Mesothelial cell of epicardium (in vitro differentiated cells): ENCODE measurements at regions not wholly inside any gene's neighbourhood (a gene's known extent, or its start where the extent isn't known, plus 50 kb on each side); places are given as distances from the start of the nearest gene placed in this dataset.

Experiments used
- DNase-seq, 2 experiments: peaks; one replicate each; pipeline ENCODE4 v3.0.0; 2021; ENCODE audit warnings: low spot score in 2 of 2; ENCODE audit not compliant: unreplicated experiment in 2 of 2
- H3K27ac Mint-ChIP-seq: 2 replicates; pipeline ENCODE4 v1.8.0; 2021; ENCODE audit warnings: mixed read lengths
- H3K27me3 Mint-ChIP-seq: 2 replicates; pipeline ENCODE4 v1.8.0; 2021; ENCODE audit warnings: low read depth, mixed read lengths
- H3K36me3 Mint-ChIP-seq: 2 replicates; pipeline ENCODE4 v1.8.0; 2021; ENCODE audit warnings: mixed read lengths
- H3K4me1 Mint-ChIP-seq: 2 replicates; pipeline ENCODE4 v1.8.0; 2021; ENCODE audit warnings: mixed read lengths
- H3K4me3 Mint-ChIP-seq: 2 replicates; pipeline ENCODE4 v1.8.0; 2021; ENCODE audit warnings: mild to moderate bottlenecking, moderate library complexity, mixed read lengths
- H3K9me3 Mint-ChIP-seq: 2 replicates; pipeline ENCODE4 v1.8.0; 2021; ENCODE audit warnings: mixed read lengths
- TF ChIP-seq, protein P1 (sequence below): fragments of 200-600 bp; sonication (generic); IDR thresholded peaks from one replicate; pipeline ENCODE4 v1.5.0; 2021; ENCODE audit warnings: antibody characterized with exemption; ENCODE audit not compliant: unreplicated experiment

DNA sequence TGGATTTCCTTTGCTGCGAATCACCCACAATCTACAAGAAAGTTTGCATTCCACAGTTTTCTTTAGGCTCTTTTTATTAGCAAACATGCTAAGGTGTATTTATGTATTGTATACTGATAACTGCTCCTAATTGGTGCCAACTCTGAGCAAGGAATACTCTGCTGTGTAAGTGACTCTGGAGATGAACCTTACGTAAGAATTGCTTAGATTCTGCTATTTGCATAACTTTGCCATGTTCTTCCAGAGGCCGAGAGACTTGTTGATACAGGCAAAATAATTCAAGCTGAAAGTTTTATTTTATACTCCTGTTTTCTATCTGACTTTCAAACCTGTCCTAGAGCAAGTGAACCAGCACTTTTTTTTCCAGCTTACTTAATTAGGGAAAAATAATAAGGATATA lies 461.3 kb downstream of the GJA1 start:
- peaks cover 4% of the 10 kb centered on the region for H3K9me3 Mint-ChIP-seq
- TF ChIP-seq, protein P1, sequence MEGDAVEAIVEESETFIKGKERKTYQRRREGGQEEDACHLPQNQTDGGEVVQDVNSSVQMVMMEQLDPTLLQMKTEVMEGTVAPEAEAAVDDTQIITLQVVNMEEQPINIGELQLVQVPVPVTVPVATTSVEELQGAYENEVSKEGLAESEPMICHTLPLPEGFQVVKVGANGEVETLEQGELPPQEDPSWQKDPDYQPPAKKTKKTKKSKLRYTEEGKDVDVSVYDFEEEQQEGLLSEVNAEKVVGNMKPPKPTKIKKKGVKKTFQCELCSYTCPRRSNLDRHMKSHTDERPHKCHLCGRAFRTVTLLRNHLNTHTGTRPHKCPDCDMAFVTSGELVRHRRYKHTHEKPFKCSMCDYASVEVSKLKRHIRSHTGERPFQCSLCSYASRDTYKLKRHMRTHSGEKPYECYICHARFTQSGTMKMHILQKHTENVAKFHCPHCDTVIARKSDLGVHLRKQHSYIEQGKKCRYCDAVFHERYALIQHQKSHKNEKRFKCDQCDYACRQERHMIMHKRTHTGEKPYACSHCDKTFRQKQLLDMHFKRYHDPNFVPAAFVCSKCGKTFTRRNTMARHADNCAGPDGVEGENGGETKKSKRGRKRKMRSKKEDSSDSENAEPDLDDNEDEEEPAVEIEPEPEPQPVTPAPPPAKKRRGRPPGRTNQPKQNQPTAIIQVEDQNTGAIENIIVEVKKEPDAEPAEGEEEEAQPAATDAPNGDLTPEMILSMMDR: no peak
- no peak for DNase-seq
- H3K27ac Mint-ChIP-seq: peak overlapping the region; percentile 50
- no peak overlapping the region for H3K4me3 Mint-ChIP-seq
- H3K4me1 Mint-ChIP-seq: peaks cover 20% of the 10 kb centered on the region
- no peaks in the 10 kb centered on the region for H3K36me3 Mint-ChIP-seq
- no peaks in the 10 kb centered on the region for H3K27me3 Mint-ChIP-seq

- Mint-ChIP-seq H3K27ac (peak overlapping the region; percentile 13), H3K4me1 (peaks cover 20% of the 10 kb centered on the region), H3K9me3 (peaks cover 4% of the 10 kb centered on the region), H3K36me3 (no peaks in the 10 kb centered on the region), H3K27me3 (no peaks in the 10 kb centered on the region), H3K4me3 (no peak overlapping the region)
- TF ChIP-seq, protein P1: no peak
- DNase-seq: no peak
Observed at GRCh38 chr6:121897337-121897760, 461.9 kb downstream of the GJA1 start.

- Mint-ChIP-seq H3K27me3 (no peaks in the 10 kb centered on the region), H3K4me1 (peaks cover 13% of the 10 kb centered on the region), H3K9me3 (peaks cover 3% of the 10 kb centered on the region), H3K4me3 (no peak overlapping the region), H3K36me3 (no peaks in the 10 kb centered on the region), H3K27ac (no peak overlapping the region)
- no peak for DNase-seq
- TF ChIP-seq, protein P1: no peak
Observed at GRCh38 chr6:121901432-121901831, 466.0 kb downstream of the GJA1 start.

DNA sequence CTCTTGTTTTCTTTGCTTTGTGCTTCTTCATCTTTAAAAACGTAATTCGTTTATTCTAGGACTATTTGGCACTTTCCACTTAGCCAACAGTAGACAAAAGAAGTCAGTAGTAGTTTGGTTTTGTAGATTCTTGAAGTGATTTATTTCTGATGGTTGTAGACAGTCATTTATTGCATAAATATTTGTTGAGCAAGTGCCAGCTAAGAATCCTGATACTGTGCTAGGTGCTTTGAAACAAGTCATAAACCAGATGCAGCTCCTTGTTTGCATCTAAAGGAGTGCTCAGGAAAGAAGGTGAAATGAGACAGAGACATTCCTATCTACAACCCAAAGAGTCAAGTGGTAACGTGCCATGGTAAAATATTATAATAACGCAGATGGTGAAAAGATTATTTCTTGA lies 469.1 kb downstream of the GJA1 start:
- peaks cover 5% of the 10 kb centered on the region for H3K36me3 Mint-ChIP-seq
- H3K4me1 Mint-ChIP-seq: peaks cover 3% of the 10 kb centered on the region
- no peak for DNase-seq
- no peaks in the 10 kb centered on the region for H3K27me3 Mint-ChIP-seq
- TF ChIP-seq, protein P1: no peak
- no peak overlapping the region for H3K4me3 Mint-ChIP-seq
- H3K9me3 Mint-ChIP-seq: peaks cover 28% of the 10 kb centered on the region
- no peak overlapping the region for H3K27ac Mint-ChIP-seq

DNA sequence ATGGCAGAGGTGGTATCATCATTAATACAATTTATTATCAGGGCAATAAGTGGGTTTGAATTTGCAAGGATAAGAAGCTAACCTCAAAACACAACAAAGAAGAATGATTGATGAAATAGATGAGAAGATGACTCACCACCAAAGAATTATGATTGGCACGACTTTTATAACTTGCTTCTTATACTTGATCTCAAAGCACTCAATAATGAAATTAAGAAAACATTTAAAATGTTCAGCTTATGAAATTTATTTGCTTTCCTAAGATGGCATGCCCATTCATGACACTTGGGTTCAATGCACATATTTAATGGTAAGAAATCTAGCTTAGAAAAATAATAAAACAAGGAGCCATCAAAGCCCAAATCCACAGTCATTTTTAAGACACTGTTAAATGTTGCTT lies 477.5 kb downstream of the GJA1 start:
- H3K27me3 Mint-ChIP-seq: no peaks in the 10 kb centered on the region
- no peak overlapping the region for H3K27ac Mint-ChIP-seq
- H3K4me1 Mint-ChIP-seq: peaks cover 1% of the 10 kb centered on the region
- H3K36me3 Mint-ChIP-seq: peaks cover 3% of the 10 kb centered on the region
- no peak overlapping the region for H3K4me3 Mint-ChIP-seq
- DNase-seq: no peak
- TF ChIP-seq, protein P1: no peak
- H3K9me3 Mint-ChIP-seq: peaks cover 28% of the 10 kb centered on the region

- H3K4me1 Mint-ChIP-seq: peaks cover 8% of the 10 kb centered on the region
- H3K27ac Mint-ChIP-seq: no peak overlapping the region
- H3K9me3 Mint-ChIP-seq: peaks cover 6% of the 10 kb centered on the region
- TF ChIP-seq, protein P1: no peak
- no peak overlapping the region for H3K4me3 Mint-ChIP-seq
- DNase-seq: no peak
- no peaks in the 10 kb centered on the region for H3K36me3 Mint-ChIP-seq
- no peaks in the 10 kb centered on the region for H3K27me3 Mint-ChIP-seq
Observed at GRCh38 chr6:121917263-121917829, 481.9 kb downstream of the GJA1 start.
